NOMO-1 treated with dmso at 0.1 percent for 144 hours (cell line): ENCODE measurements at regions not wholly inside any gene's neighbourhood (a gene's known extent, or its start where the extent isn't known, plus 50 kb on each side); places are given as distances from the start of the nearest gene placed in this dataset.
"Not testable (repeated sequence)": the region's sequence is repeated elsewhere in the genome, so short reads cannot be mapped to it uniquely, and the experiment has no call there.

Experiments used
- DNase-seq: peaks from one replicate; lab custom pipeline; 2025; ENCODE audit not compliant: unreplicated experiment; lab: John Stamatoyannopoulos, UW

GRCh38 chr13:56338421-56338820 is 802.3 kb upstream of the PRR20A start:
- no peak for DNase-seq

GRCh38 chr13:56347014-56347413 is 793.7 kb upstream of the PRR20A start:
- no peak for DNase-seq

GRCh38 chr13:56349866-56350265 is 790.9 kb upstream of the PRR20A start:
- DNase-seq: no peak

- no peak for DNase-seq
Observed at GRCh38 chr13:56351041-56351440, 789.7 kb upstream of the PRR20A start.

- DNase-seq: no peak
Observed at GRCh38 chr13:56352361-56352760, 788.4 kb upstream of the PRR20A start.

- DNase-seq: no peak
Observed at GRCh38 chr13:56352901-56353300, 787.8 kb upstream of the PRR20A start.

- no peak for DNase-seq
Observed at GRCh38 chr13:56356690-56357089, 784.0 kb upstream of the PRR20A start.

- no peak for DNase-seq
Observed at GRCh38 chr13:56378566-56378965, 762.2 kb upstream of the PRR20A start.

GRCh38 chr13:56393549-56393948 is 747.2 kb upstream of the PRR20A start:
- no peak for DNase-seq

- DNase-seq: no peak
Observed at GRCh38 chr13:56396318-56396717, 744.4 kb upstream of the PRR20A start.

- no peak for DNase-seq
Observed at GRCh38 chr13:56400774-56401173, 739.9 kb upstream of the PRR20A start.

- no peak for DNase-seq
Observed at GRCh38 chr13:56412856-56413255, 727.9 kb upstream of the PRR20A start.

- DNase-seq: no peak
Observed at GRCh38 chr13:56424246-56424645, 716.5 kb upstream of the PRR20A start.

GRCh38 chr13:56457535-56458190 is 683.1 kb upstream of the PRR20A start:
- DNase-seq: no peak

- DNase-seq: no peak
Observed at GRCh38 chr13:56459286-56459685, 681.4 kb upstream of the PRR20A start.

- no peak for DNase-seq
Observed at GRCh38 chr13:56501750-56502149, 639.0 kb upstream of the PRR20A start.

GRCh38 chr13:56510836-56511235 is 629.9 kb upstream of the PRR20A start:
- DNase-seq: no peak

GRCh38 chr13:56512336-56512735 is 628.4 kb upstream of the PRR20A start:
- not testable (repeated sequence) for DNase-seq

GRCh38 chr13:56515441-56515840 is 625.3 kb upstream of the PRR20A start:
- DNase-seq: no peak

GRCh38 chr13:56528040-56528790 is 612.5 kb upstream of the PRR20A start:
- DNase-seq: no peak

- no peak for DNase-seq
Observed at GRCh38 chr13:56530096-56530495, 610.6 kb upstream of the PRR20A start.

GRCh38 chr13:56547921-56548320 is 592.8 kb upstream of the PRR20A start:
- DNase-seq: not testable (repeated sequence)
